HG02588 (cell line): ENCODE measurements at regions not wholly inside any gene's neighbourhood (a gene's known extent, or its start where the extent isn't known, plus 50 kb on each side); places are given as distances from the start of the nearest gene placed in this dataset.
"Not testable (repeated sequence)": the region's sequence is repeated elsewhere in the genome, so short reads cannot be mapped to it uniquely, and the experiment has no call there.

Experiments
- ATAC-seq: cut with Tn5 transposase; IDR thresholded peaks from one replicate; pipeline ENCODE4 v1.9.1; 2021; ENCODE audit warnings: mild to moderate bottlenecking, moderate library complexity; ENCODE audit not compliant: unreplicated experiment

DNA sequence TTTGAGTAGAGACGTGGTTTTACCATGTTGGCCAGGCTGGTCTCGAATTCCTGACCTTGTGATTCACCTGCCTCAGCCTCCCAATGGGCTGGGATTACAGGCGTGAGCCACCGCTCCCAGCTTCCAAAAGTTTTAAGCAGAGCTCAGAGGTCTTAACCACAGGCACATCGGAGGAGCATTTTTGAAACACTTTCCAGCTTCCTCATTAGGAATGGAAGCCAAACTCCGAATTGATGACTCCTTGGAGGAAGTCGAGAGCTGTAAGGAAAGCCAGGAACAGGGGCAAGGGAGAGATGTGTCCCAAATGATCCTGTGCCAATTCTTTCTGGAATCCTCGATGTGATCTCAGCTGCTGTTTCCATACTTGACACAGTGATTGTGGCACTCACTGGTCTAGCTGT lies 56.2 kb upstream of the CCZ1B start:
- not testable (repeated sequence) for ATAC-seq

- ATAC-seq: not testable (repeated sequence)
Observed at GRCh38 chr7:6883756-6884155, 57.7 kb upstream of the CCZ1B start.

- ATAC-seq: no peak
Observed at GRCh38 chr7:6886198-6886597, 60.1 kb upstream of the CCZ1B start.

- ATAC-seq: not testable (repeated sequence)
Observed at GRCh38 chr7:6888267-6889045, 62.4 kb upstream of the CCZ1B start.

DNA sequence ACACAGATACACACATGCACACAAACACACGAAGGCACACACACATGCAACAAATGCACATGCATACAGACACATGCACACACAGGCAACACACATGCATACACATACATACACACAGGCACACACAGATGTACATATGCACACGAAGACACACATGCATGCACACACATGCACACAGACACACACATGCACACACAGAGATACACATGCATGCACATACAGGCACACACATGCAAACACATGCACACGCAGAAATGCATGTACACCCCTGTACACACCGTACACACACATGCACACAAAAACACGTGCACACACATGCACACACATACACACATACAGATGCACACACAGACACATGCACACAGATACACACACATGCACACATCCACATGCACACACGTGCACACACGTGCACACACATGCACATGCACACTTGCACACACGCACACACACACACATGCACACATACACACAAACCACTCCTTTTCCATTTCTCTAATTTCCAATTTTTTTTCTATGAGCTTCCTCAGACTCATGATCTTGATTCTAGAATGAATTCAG lies 63.3 kb upstream of the CCZ1B start:
- no peak for ATAC-seq

- ATAC-seq: not testable (repeated sequence)
Observed at GRCh38 chr7:6902097-6902518, 76.0 kb upstream of the CCZ1B start.

- ATAC-seq: not testable (repeated sequence)
Observed at GRCh38 chr7:6903289-6903688, 77.2 kb upstream of the CCZ1B start.

GRCh38 chr7:6903792-6904191 lies 77.7 kb upstream of the CCZ1B start:
- not testable (repeated sequence) for ATAC-seq

DNA sequence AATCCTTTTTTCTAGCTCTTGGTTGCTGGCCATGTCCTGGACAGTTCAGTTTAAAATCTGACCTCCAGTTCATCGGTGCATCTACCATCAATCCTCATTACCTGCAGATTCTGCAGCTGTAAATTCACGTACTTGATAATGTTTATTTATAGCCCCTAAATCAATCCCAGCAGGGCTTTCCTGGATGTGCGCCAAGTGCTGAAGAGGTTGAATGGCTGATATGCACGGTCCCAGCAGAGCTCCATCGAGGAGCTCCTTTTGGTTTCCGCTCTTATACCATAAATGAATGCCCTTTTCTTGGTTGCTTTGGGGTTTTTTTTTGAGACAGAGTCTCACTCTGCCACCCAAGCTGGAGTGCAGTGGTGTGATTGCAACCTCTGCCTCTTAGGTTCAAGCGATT lies 91.2 kb upstream of the CCZ1B start:
- ATAC-seq: no peak

- ATAC-seq: not testable (repeated sequence)
Observed at GRCh38 chr7:6919169-6919568, 93.1 kb upstream of the CCZ1B start.

DNA sequence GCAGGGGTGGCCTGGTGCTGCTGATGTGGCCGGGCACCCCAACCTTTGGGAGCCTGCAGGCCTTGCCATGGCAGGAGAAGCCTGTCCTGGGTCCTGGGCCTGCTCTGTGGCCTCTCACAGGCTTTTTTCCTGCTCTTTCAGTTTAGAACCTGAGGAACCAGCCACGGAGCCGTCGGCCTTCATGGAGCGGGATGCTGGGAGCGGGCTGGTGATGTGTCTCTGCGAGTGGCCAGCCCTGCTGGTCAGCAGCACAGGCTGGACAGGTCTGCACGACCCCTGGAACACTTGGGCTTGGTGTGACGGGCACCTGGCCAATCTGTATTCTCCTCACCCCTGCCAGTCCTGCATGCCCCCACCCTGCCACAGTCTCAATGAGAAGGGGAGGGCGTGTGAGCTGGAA lies 98.4 kb upstream of the CCZ1B start:
- ATAC-seq: not testable (repeated sequence)

GRCh38 chr7:6926193-6927174 lies 100.4 kb upstream of the CCZ1B start:
- ATAC-seq: not testable (repeated sequence)

- not testable (repeated sequence) for ATAC-seq
Observed at GRCh38 chr7:6927643-6928042, 101.6 kb upstream of the CCZ1B start.

DNA sequence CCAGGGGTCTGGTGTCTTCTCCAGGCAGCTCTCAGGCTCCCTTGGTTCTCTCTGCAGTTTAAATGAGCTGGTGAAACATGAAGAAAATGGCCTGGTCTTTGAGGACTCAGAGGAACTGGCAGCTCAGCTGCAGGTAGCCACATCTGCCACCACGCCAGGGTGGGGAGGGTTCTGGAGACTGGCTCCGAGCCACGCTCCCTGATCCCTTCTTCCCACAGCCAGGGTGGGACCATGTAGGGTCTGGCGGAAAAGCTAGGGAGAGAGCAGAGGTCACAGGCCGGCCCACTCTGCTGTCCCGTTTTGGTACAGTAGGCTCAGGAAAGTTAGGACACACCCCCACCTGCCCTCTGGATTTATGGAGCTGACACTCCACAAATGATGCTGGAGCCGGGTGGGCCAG lies 103.5 kb upstream of the CCZ1B start:
- not testable (repeated sequence) for ATAC-seq

GRCh38 chr7:6930081-6930635 lies 104.1 kb upstream of the CCZ1B start:
- ATAC-seq: not testable (repeated sequence)

DNA sequence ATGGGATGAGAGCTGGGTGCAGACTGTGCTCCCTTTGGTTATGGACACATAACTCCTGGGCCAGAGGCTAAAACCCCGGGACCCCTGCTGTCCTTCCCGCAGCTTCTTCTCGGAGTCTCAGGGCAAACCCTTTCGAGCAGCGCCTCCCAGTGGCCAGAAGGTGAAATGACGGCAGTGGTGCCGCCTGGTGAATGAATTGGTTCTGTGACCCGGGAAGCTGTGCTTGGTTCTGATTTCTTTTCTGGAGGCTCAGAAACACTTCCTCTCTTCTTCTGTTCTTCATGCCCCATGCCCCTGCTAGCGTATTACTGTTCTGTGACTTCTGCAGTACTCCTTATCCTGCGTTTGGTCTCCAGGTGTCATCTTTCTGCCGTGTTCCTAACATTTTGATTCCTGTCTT lies 104.7 kb upstream of the CCZ1B start:
- not testable (repeated sequence) for ATAC-seq

GRCh38 chr7:6931456-6931855 lies 105.4 kb upstream of the CCZ1B start:
- ATAC-seq: not testable (repeated sequence)

DNA sequence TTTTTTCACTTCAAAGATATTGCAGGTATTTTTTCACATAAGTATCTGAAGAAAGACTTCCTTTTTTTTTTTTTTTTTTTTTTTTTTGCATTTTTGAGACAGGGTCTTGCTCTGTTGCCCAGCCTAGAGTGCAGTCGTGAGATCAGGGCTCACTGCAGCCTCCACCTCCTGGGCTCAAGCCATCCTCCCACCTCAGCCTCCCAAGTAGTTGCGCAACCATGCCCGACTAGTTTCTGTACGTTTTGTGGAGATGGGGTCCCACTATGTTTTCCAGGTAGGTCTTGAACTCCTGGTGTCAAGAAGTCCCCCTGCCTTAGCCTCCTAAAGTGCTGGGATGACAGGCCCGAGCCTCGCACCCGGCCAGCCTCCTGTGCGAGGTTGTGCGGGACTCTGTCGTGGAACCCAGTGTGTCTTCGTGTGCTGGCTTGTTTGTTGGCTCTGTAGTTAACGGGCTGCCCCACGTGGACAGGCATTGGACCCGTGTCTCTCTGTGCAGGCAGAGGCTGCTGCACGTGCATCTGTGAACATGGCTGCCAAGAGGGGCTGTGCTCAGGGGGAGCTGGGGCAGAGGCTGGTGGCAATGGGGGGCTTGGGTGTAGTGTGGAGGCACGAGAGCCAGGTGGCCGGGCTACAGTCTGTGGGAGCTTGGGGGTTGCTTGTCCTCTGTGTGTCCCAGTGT lies 108.0 kb upstream of the CCZ1B start:
- ATAC-seq: not testable (repeated sequence)

- no peak for ATAC-seq
Observed at GRCh38 chr7:6934981-6935380, 108.9 kb upstream of the CCZ1B start.

DNA sequence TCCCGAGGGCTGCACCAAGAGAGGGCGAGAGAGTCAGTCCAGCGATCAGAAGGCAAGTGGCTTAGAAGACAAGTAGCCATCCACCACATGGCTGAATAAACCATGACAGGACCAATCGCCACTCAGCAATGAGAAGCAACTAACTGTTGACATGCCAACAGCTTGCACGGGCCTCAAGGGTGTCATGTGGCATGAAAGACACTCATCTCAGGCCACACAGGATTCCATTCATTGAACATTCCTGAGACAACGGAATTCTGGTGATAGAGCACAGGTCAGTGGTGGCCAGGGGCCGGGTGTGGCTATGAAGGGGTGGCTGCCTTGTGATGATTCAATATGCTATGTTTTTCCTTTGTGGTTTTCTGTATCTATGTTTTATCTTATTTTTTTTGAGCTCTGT lies 110.6 kb upstream of the CCZ1B start:
- ATAC-seq: not testable (repeated sequence)
